Activated naive CD4-positive, alpha-beta T cell treated with Interleukin-2 at 50 U/mL for 16 hours (primary cell): ENCODE measurements at regions not wholly inside any gene's neighbourhood (a gene's known extent, or its start where the extent isn't known, plus 50 kb on each side); places are given as distances from the start of the nearest gene placed in this dataset.
A peak's percentile ranks its signal among the peaks of the same experiment; 100 is the strongest.

Source experiments
- DNase-seq: peaks from one replicate; pipeline ENCODE4 v3.0.0-alpha.2; 2020

- DNase-seq: no peak
Measured at GRCh38 chr19:46945694-46946489, 73.7 kb upstream of the NPAS1 start.

GRCh38 chr19:46946611-46947238, 72.9 kb upstream of the NPAS1 start:
- DNase-seq: no peak

- no peak for DNase-seq
Measured at GRCh38 chr19:46947866-46948265, 71.8 kb upstream of the NPAS1 start.

- DNase-seq: no peak
Measured at GRCh38 chr19:46950526-46951170, 69.0 kb upstream of the NPAS1 start.

- peak; percentile 63 for DNase-seq
Measured at GRCh38 chr19:46951171-46951986, 68.3 kb upstream of the NPAS1 start.

- no peak for DNase-seq
Measured at GRCh38 chr19:46952874-46953273, 66.8 kb upstream of the NPAS1 start.

- DNase-seq: no peak
Measured at GRCh38 chr19:46953955-46954501, 65.6 kb upstream of the NPAS1 start.

GRCh38 chr19:46954502-46954992, 65.1 kb upstream of the NPAS1 start:
- no peak for DNase-seq

GRCh38 chr19:46954993-46955812, 64.4 kb upstream of the NPAS1 start:
- peak; percentile 45 for DNase-seq

GRCh38 chr19:46955813-46956371, 63.7 kb upstream of the NPAS1 start:
- peak; percentile 28 for DNase-seq

GRCh38 chr19:46958532-46958931, 61.1 kb upstream of the NPAS1 start:
- no peak for DNase-seq

- no peak for DNase-seq
Measured at GRCh38 chr19:46959894-46960556, 59.6 kb upstream of the NPAS1 start.

- no peak for DNase-seq
Measured at GRCh38 chr19:46962030-46962570, 57.5 kb upstream of the NPAS1 start.

GRCh38 chr19:46963093-46963734, 56.4 kb upstream of the NPAS1 start:
- DNase-seq: peak; percentile 39

- DNase-seq: peak; percentile 24
Measured at GRCh38 chr19:46967578-46968032, 52.0 kb upstream of the NPAS1 start.
